ENCODE measurements at regions not wholly inside any gene's neighbourhood (a gene's known extent, or its start where the extent isn't known, plus 50 kb on each side); places are given as distances from the start of the nearest gene placed in this dataset.

- POLR2A ChIA-PET: no interaction called here
- ATAC-seq (no peak), DNase-seq (no peak)
- H3K27me3 ChIP-seq (ENCODE audit: control insufficient read depth in 2 of 2, insufficient read depth in 2 of 2, low read length in 2 of 2): no peaks in the 10 kb centered on the region
- H3K9me3 ChIP-seq (ENCODE audit: control insufficient read depth in 2 of 3, low read length in 3 of 3): no peaks in the 10 kb centered on the region
- H3K36me3 ChIP-seq (ENCODE audit: control insufficient read depth in 2 of 3, insufficient read depth in 3 of 3, low read length in 3 of 3): no peaks in the 10 kb centered on the region
- no peak overlapping the region for H3K27ac Mint-ChIP-seq
- no peak overlapping the region for H3K4me3 ChIP-seq (ENCODE audit: low read length)
- no peaks in the 10 kb centered on the region for H3K4me1 Mint-ChIP-seq
- peaks cover 0 to 11% (median 4%) of the 10 kb centered on the region in 5 donors for H3K27me3 Mint-ChIP-seq
- no peaks in the 10 kb centered on the region for H3K36me3 Mint-ChIP-seq
- CTCF ChIA-PET: no interaction called here
- no peaks in the 10 kb centered on the region for H3K4me1 ChIP-seq (ENCODE audit: control insufficient read depth in 2 of 2, insufficient read depth in 2 of 2, low read length in 2 of 2)
- H3K4me3 Mint-ChIP-seq: no peak overlapping the region
- no peaks in the 10 kb centered on the region for H3K9me3 Mint-ChIP-seq
- no peak overlapping the region for H3K27ac ChIP-seq (ENCODE audit: low read depth, low read length)
- intact Hi-C loops (cut with micrococcal nuclease): no loop called here
Observed at GRCh38 chr18:10009321-10010144, 95.7 kb downstream of the VAPA start.

DNA sequence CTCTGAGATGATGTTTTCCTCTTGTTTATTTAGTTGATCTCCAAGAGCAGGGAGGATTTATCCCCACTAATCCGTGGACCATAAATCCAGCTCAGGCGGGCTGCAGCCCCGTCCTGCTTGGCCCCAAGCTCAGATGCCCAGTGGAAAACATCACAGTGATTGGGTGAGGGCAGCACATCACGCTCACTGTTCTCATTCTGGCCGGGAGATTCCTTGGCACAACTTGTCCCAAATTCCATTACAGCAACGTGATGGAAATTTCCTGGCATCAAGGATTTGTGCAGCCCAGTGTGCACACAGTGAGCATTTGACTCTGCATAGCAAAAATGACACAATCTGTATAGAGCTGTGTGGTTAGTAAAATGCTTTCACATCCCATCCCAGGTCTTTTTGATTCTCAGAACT is 96.8 kb downstream of the VAPA start:
- H3K9me3 ChIP-seq (ENCODE audit: control insufficient read depth in 2 of 3, low read length in 3 of 3): no peaks in the 10 kb centered on the region
- POLR2A ChIA-PET: no interaction called here
- H3K4me1 Mint-ChIP-seq: no peaks in the 10 kb centered on the region
- intact Hi-C loops (cut with micrococcal nuclease): no loop called here
- DNase-seq: no peak
- H3K27ac Mint-ChIP-seq: no peak overlapping the region
- H3K4me1 ChIP-seq (ENCODE audit: control insufficient read depth in 2 of 2, insufficient read depth in 2 of 2, low read length in 2 of 2): no peaks in the 10 kb centered on the region
- no peak overlapping the region for H3K4me3 Mint-ChIP-seq
- H3K4me3 ChIP-seq (ENCODE audit: low read length): no peak overlapping the region
- no peaks in the 10 kb centered on the region for H3K27me3 ChIP-seq (ENCODE audit: control insufficient read depth in 2 of 2, insufficient read depth in 2 of 2, low read length in 2 of 2)
- no peak overlapping the region for H3K27ac ChIP-seq (ENCODE audit: low read depth, low read length)
- H3K36me3 Mint-ChIP-seq: no peaks in the 10 kb centered on the region
- H3K36me3 ChIP-seq (ENCODE audit: control insufficient read depth in 2 of 3, insufficient read depth in 3 of 3, low read length in 3 of 3): no peaks in the 10 kb centered on the region
- CTCF ChIA-PET: no interaction called here
- no peaks in the 10 kb centered on the region for H3K9me3 Mint-ChIP-seq
- H3K27me3 Mint-ChIP-seq: peaks cover 3 to 11% (median 4%) of the 10 kb centered on the region in 5 donors
- no peak for ATAC-seq

GRCh38 chr18:10011061-10011460 is 97.2 kb downstream of the VAPA start:
- intact Hi-C loops (cut with micrococcal nuclease): no loop called here

GRCh38 chr18:10011751-10012150 is 97.9 kb downstream of the VAPA start:
- CTCF ChIA-PET: no interaction called here
- no peak overlapping the region for H3K4me3 ChIP-seq (ENCODE audit: low read length)
- no peaks in the 10 kb centered on the region for H3K36me3 ChIP-seq (ENCODE audit: control insufficient read depth in 2 of 3, insufficient read depth in 3 of 3, low read length in 3 of 3)
- no peaks in the 10 kb centered on the region for H3K9me3 ChIP-seq (ENCODE audit: control insufficient read depth in 2 of 3, low read length in 3 of 3)
- Mint-ChIP-seq H3K4me1 (peaks cover 0 to 8% (median 0%) of the 10 kb centered on the region in 7 donors), H3K4me3 (no peak overlapping the region), H3K9me3 (no peaks in the 10 kb centered on the region), H3K36me3 (no peaks in the 10 kb centered on the region), H3K27ac (no peak overlapping the region), H3K27me3 (peaks cover 3 to 10% (median 4%) of the 10 kb centered on the region in 5 donors)
- no peaks in the 10 kb centered on the region for H3K4me1 ChIP-seq (ENCODE audit: control insufficient read depth in 2 of 2, insufficient read depth in 2 of 2, low read length in 2 of 2)
- DNase-seq (no peak), ATAC-seq (no peak)
- H3K27me3 ChIP-seq (ENCODE audit: control insufficient read depth in 2 of 2, insufficient read depth in 2 of 2, low read length in 2 of 2): no peaks in the 10 kb centered on the region
- intact Hi-C loops (cut with micrococcal nuclease): no loop called here
- POLR2A ChIA-PET: no interaction called here
- no peak overlapping the region for H3K27ac ChIP-seq (ENCODE audit: low read depth, low read length)

More at GRCh38 chr18:10011061-10011460, 97.2 kb downstream of the VAPA start:
- ATAC-seq (no peak), DNase-seq (no peak)
- no peaks in the 10 kb centered on the region for H3K9me3 Mint-ChIP-seq
- no peak overlapping the region for H3K4me3 Mint-ChIP-seq
- Histone ChIP-seq H3K9me3 (ENCODE audit: control insufficient read depth in 2 of 3, low read length in 3 of 3) (no peaks in the 10 kb centered on the region), H3K4me3 (ENCODE audit: low read length) (no peak overlapping the region), H3K27me3 (ENCODE audit: control insufficient read depth in 2 of 2, insufficient read depth in 2 of 2, low read length in 2 of 2) (no peaks in the 10 kb centered on the region), H3K36me3 (ENCODE audit: control insufficient read depth in 2 of 3, insufficient read depth in 3 of 3, low read length in 3 of 3) (no peaks in the 10 kb centered on the region), H3K27ac (ENCODE audit: low read depth, low read length) (no peak overlapping the region), H3K4me1 (ENCODE audit: control insufficient read depth in 2 of 2, insufficient read depth in 2 of 2, low read length in 2 of 2) (no peaks in the 10 kb centered on the region)
- H3K27me3 Mint-ChIP-seq: peaks cover 3 to 10% (median 4%) of the 10 kb centered on the region in 5 donors
- peaks cover 0 to 2% (median 0%) of the 10 kb centered on the region in 7 donors for H3K4me1 Mint-ChIP-seq
- POLR2A ChIA-PET: no interaction called here
- H3K27ac Mint-ChIP-seq: no peak overlapping the region
- CTCF ChIA-PET: no interaction called here
- no peaks in the 10 kb centered on the region for H3K36me3 Mint-ChIP-seq

DNA sequence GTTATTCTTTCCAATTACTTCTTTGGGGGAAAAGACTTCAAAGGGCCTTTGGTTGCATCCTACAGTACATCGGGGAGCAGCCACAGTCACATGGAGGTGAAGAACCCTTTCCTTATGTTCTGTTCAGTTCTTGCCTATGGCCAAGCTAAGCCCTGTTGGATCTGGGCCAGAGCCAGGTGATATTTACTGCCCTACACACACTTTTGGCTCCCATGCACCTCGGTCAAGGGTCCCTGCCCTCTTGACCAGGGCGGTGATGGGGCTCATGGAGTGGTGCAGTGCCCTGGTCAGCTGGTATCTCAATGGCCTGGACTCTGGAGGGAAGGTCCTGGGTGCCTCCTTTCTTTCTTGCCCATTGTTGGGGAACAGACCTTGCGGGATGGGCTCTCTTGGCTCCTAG is 98.7 kb downstream of the VAPA start:
- H3K9me3 Mint-ChIP-seq: no peaks in the 10 kb centered on the region
- intact Hi-C loops (cut with micrococcal nuclease): no loop called here
- DNase-seq: no peak
- no peaks in the 10 kb centered on the region for H3K27me3 ChIP-seq (ENCODE audit: control insufficient read depth in 2 of 2, insufficient read depth in 2 of 2, low read length in 2 of 2)
- H3K4me1 Mint-ChIP-seq: peaks cover 0 to 9% (median 0%) of the 10 kb centered on the region in 7 donors
- no peaks in the 10 kb centered on the region for H3K4me1 ChIP-seq (ENCODE audit: control insufficient read depth in 2 of 2, insufficient read depth in 2 of 2, low read length in 2 of 2)
- ChIA-PET CTCF (no interaction called here), POLR2A (no interaction called here)
- H3K27ac ChIP-seq (ENCODE audit: low read depth, low read length): no peak overlapping the region
- H3K27me3 Mint-ChIP-seq: peaks cover 3 to 15% (median 5%) of the 10 kb centered on the region in 5 donors
- ATAC-seq: no peak
- H3K4me3 Mint-ChIP-seq: no peak overlapping the region
- no peaks in the 10 kb centered on the region for H3K36me3 ChIP-seq (ENCODE audit: control insufficient read depth in 2 of 3, insufficient read depth in 3 of 3, low read length in 3 of 3)
- H3K27ac Mint-ChIP-seq: no peak overlapping the region
- H3K9me3 ChIP-seq (ENCODE audit: control insufficient read depth in 2 of 3, low read length in 3 of 3): no peaks in the 10 kb centered on the region
- no peak overlapping the region for H3K4me3 ChIP-seq (ENCODE audit: low read length)
- H3K36me3 Mint-ChIP-seq: no peaks in the 10 kb centered on the region

DNA sequence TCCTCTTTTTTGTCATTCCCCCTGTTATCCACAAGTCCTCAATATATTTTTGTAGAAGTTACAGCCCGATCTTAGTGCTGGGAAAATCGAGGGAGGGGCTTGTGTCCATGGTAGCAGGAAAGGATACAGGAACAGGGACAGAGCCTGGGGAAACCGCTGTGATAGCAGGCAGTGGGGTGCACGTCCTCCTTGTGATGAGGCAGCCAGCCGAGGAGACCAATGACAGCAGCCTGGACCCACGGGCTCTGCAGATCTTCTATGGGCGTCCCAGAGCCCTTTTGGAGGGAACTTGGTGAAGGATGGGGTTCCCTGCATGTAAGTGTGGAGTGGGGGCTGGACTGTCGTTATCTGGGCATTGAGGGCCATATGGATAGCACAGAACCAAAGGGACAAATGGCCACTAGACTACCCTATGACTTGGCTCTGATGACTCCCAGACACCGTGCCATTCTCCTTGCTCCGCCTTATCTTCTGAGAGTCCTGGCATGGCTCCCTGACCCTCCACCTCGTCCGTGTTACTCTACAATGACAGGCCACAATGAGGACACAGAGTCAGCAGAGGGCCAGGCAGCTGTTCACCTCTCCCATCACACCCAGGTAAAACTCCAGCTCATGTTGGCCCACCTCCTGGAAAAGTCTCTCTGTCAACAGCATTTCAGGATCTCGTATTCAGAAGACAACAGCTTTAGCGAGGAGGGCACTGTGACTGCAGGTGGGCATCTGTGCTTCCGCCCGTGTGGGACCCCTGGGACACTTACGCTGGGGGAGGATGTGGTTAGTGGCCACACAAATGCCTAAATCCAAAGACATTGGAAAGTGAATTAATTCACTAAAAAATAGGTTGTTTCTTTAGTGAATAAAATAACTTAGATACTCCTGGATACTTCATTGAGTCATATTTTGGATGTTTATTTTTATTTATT is 100.1 kb downstream of the VAPA start:
- Mint-ChIP-seq H3K4me1 (peaks cover 0 to 9% (median 0%) of the 10 kb centered on the region in 7 donors), H3K27ac (no peak overlapping the region), H3K36me3 (no peaks in the 10 kb centered on the region), H3K9me3 (no peaks in the 10 kb centered on the region), H3K4me3 (no peak overlapping the region), H3K27me3 (peaks cover 3 to 16% (median 7%) of the 10 kb centered on the region in 5 donors)
- H3K4me3 ChIP-seq (ENCODE audit: low read length): no peak overlapping the region
- H3K9me3 ChIP-seq (ENCODE audit: control insufficient read depth in 2 of 3, low read length in 3 of 3): no peaks in the 10 kb centered on the region
- no peak for DNase-seq
- H3K27ac ChIP-seq (ENCODE audit: low read depth, low read length): no peak overlapping the region
- ChIA-PET POLR2A (no interaction called here), CTCF (no interaction called here)
- H3K36me3 ChIP-seq (ENCODE audit: control insufficient read depth in 2 of 3, insufficient read depth in 3 of 3, low read length in 3 of 3): no peaks in the 10 kb centered on the region
- no peaks in the 10 kb centered on the region for H3K4me1 ChIP-seq (ENCODE audit: control insufficient read depth in 2 of 2, insufficient read depth in 2 of 2, low read length in 2 of 2)
- no peak for ATAC-seq
- intact Hi-C loops (cut with micrococcal nuclease): no loop called here
- H3K27me3 ChIP-seq (ENCODE audit: control insufficient read depth in 2 of 2, insufficient read depth in 2 of 2, low read length in 2 of 2): no peaks in the 10 kb centered on the region

Measured in naive thymus-derived CD4-positive, alpha-beta T cell (primary cell).